ENCODE measurements at regions not wholly inside any gene's neighbourhood (a gene's known extent, or its start where the extent isn't known, plus 50 kb on each side); places are given as distances from the start of the nearest gene placed in this dataset.

DNA sequence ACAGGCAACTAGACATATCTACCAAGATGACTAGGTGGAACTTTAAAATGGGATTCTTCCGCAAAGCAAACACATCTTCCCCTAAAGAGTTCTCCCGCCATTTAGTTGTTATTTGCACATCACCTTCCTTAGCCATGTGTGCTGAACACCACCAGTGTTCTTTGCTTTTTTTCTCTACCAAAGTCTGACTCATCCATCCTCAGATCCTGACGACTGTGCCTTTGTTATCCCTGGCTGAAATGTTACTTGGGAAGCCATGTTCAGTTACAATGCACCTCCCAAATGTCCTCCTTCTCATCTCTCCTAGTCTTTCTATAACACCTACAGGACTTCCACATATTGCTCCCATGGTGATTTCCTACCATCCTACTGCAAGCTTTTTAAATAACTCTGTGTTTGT is 593.5 kb upstream of the ARID1B start:
- CTCF ChIA-PET: no interaction called here
- no peak overlapping the region for H3K4me3 ChIP-seq (ENCODE audit: low read depth, low read length)
- POLR2A ChIA-PET: no interaction called here
- no peak for DNase-seq (ENCODE audit: low read depth, low spot score)
- TF ChIP-seq, protein P1, sequence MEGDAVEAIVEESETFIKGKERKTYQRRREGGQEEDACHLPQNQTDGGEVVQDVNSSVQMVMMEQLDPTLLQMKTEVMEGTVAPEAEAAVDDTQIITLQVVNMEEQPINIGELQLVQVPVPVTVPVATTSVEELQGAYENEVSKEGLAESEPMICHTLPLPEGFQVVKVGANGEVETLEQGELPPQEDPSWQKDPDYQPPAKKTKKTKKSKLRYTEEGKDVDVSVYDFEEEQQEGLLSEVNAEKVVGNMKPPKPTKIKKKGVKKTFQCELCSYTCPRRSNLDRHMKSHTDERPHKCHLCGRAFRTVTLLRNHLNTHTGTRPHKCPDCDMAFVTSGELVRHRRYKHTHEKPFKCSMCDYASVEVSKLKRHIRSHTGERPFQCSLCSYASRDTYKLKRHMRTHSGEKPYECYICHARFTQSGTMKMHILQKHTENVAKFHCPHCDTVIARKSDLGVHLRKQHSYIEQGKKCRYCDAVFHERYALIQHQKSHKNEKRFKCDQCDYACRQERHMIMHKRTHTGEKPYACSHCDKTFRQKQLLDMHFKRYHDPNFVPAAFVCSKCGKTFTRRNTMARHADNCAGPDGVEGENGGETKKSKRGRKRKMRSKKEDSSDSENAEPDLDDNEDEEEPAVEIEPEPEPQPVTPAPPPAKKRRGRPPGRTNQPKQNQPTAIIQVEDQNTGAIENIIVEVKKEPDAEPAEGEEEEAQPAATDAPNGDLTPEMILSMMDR (IDR thresholded peaks at IDR 0.05; ENCODE audit: insufficient read depth, low read length, missing control alignments): no peak

DNA sequence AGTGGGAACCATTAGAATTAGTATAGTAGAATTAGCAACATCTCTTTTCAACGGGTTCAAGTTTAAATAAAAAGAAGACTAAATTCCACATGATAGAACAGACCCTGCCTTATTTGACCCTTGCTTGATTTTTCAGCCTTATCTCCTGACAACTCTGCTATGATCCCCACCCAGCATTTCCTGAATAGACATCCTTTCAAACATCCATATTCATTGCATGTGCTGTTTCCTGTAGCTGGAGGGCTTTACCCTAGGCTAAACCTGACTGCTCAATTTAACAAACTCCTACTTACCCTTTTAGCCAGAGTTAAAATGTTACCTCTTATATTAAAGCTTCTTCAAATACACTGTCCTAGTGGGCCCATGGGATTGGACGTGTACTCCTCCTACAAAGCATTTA is 594.8 kb upstream of the ARID1B start:
- CTCF ChIA-PET: no interaction called here
- DNase-seq (ENCODE audit: low read depth, low spot score): no peak

DNA sequence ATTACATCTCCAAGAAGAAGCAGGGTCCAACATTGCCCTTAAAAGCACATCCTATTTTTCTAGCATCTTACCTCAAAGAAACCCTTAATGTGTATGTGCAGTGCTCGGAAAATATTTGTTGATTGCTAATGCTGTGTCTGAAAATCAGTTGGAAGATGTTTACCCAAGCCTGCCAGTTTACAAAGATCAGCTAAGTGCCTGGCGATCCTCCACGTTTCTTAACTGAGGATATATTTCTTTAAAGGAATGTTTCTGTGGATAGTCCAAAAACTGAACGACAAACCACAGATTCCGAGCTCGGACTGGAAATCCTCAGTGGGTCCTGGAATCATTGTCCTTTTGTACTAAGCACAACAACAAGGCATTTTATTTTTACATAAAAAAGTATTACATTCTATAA is 595.7 kb upstream of the ARID1B start:
- ChIA-PET POLR2A (no interaction called here), CTCF (no interaction called here)
- no peak overlapping the region for H3K4me3 ChIP-seq (ENCODE audit: low read depth, low read length)
- no peak for DNase-seq (ENCODE audit: low read depth, low spot score)
- TF ChIP-seq, protein P1 (IDR thresholded peaks at IDR 0.05; ENCODE audit: insufficient read depth, low read length, missing control alignments): no peak

More for the DNA sequence above, 594.8 kb upstream of the ARID1B start:
- TF ChIP-seq, protein P1 (IDR thresholded peaks at IDR 0.05; ENCODE audit: insufficient read depth, low read length, missing control alignments): no peak
- POLR2A ChIA-PET: no interaction called here
- H3K4me3 ChIP-seq (ENCODE audit: low read depth, low read length): no peak overlapping the region

DNA sequence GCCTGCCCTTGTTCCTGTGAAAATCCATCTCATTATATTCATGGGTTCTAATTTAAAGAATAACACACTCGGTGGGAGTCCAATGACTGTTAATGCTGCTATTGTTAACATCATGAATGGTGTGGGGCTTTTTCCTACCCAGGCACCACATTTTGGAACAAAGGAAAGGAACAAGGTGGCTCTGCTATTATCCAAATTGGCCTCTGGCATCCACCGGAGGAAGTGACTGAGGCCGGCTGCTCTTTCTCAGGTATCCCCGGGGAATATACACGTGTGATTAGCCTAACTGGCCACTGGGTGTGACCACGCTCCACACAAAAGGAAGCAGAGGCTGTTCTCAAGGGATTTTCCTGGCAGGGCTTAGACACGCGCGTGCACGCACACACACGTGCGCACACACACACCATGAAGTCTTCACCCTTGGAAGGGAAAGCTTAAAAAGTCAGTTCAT is 601.2 kb upstream of the ARID1B start:
- ChIA-PET CTCF (no interaction called here), POLR2A (no interaction called here)
- TF ChIP-seq, protein P1 (IDR thresholded peaks at IDR 0.05; ENCODE audit: insufficient read depth, low read length, missing control alignments): no peak
- no peak overlapping the region for H3K4me3 ChIP-seq (ENCODE audit: low read depth, low read length)
- no peak for DNase-seq (ENCODE audit: low read depth, low spot score)

DNA sequence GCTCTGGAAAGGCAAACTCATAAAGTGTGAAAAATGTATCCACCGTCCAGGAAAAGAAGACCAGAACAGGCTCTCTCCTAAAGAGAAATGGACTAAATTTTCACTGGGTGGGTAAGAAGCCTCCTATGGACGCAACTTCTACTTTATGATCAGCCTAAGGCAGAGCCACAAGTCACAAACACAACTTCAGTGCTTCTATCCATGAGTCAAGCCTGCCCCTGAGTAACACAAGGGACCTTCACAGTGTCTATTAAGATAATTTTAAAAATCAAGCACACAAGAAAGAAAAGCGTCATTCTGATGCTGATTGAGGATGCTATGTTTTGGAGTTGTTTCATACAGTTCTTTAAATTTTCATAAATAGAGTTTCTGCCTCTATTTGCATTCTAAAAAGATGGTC is 601.7 kb upstream of the ARID1B start:
- no peak for DNase-seq (ENCODE audit: low read depth, low spot score)
- TF ChIP-seq, protein P1 (IDR thresholded peaks at IDR 0.05; ENCODE audit: insufficient read depth, low read length, missing control alignments): no peak
- POLR2A ChIA-PET: no interaction called here
- CTCF ChIA-PET: no interaction called here
- H3K4me3 ChIP-seq (ENCODE audit: low read depth, low read length): no peak overlapping the region

DNA sequence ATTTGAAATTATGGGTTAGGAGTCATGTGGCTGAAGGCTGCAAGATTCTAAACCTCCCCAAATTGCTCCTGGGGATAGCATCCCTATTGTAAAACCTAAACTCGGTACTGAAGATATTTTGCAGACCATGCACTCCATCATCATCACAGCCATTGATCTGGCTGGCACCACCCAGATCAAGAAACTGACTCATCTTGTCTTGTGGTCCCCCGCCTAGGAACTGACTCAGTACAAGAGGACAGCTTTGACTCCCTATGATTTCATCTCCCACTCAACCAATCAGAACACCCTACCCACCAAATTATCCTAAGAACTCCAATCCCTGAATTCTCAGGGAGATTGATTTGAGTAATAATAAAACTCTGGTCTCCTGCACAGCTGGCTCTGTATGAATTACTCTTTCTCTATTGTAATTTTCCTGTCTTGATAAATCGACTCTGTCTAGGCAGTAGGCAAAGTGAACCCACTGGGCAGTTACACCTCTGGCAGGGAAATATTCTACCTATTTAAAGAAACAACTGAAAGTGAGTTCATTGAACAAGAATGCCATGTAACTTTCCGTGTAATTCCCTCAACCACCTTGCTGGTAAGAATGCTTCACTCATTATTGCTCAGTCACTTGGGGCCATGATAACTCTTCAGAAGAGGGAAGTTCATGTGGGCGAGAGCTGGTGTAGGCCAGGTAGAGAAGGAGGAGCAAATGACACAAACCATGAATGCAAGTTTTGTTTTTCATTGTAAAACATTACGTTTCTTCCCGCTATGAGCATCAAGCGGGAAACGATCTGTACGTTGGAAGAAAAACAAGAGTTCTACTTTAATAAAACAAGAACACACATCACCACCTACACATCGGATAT is 602.9 kb upstream of the ARID1B start:
- TF ChIP-seq, protein P1 (IDR thresholded peaks at IDR 0.05; ENCODE audit: insufficient read depth, low read length, missing control alignments): no peak
- no peak overlapping the region for H3K4me3 ChIP-seq (ENCODE audit: low read depth, low read length)
- CTCF ChIA-PET: no interaction called here
- POLR2A ChIA-PET: no interaction called here
- no peak for DNase-seq (ENCODE audit: low read depth, low spot score)
